ENCODE measurements at regions not wholly inside any gene's neighbourhood (a gene's known extent, or its start where the extent isn't known, plus 50 kb on each side); places are given as distances from the start of the nearest gene placed in this dataset.

- TF ChIP-seq POLR2A (IDR thresholded peaks at IDR 0.05) (no peak), CTCF (IDR thresholded peaks at IDR 0.05) (no peak)
Observed at GRCh38 chr4:126686491-126686890, 946.3 kb upstream of the INTU start.

Measured in lower leg skin (tissue), 3 donors.